Stimulated activated CD4-positive, alpha-beta T cell treated with anti-CD3 and anti-CD28 coated beads, Interleukin-12 subunit alpha, Interleukin-12 subunit beta, amount 100 ng/mL, for 48 hours (primary cell): ENCODE measurements at regions not wholly inside any gene's neighbourhood (a gene's known extent, or its start where the extent isn't known, plus 50 kb on each side); places are given as distances from the start of the nearest gene placed in this dataset.

ENCODE experiments used
- DNase-seq, 3 donors: peaks; one replicate each; pipeline ENCODE4 v3.0.0-alpha.2; 2020; ENCODE audit warnings: low read depth in 2 of 3, low spot score in 1 of 3

DNA sequence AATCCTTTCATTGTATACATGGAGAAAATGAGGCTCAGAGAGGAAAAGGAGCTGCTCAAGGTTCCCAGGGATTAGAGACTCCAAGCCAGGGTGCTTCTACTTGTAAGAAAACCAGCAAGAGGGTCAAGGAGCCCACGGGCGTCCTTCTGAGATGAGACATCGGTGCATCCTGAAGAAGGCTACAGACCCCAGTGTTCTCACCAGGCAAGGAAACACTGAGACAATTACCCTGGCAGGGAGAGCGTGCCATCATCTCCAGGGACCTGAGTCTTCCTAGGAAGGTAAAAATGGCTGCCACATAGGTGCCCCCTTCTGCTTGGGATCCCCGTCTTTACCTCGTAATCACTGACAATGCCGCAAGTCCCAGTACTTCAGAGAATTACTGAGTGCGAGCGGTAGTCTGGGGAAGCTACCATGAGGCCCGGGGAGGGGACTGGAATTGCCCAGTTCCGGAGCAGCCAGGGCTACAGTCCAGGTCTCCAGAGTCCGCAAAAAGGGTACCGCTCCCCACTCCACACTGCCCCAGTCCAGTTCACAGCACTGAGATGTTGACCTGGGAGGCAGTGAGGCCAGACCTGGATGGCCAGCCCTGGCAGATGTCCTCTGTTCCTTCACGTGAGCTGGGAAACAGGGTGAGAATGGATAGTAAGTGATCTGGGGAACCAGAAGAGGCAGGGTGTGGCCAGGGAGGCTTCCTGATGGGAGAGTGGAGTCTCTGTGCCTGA, 164.7 kb upstream of the SMAD3 start:
- no peak for DNase-seq

DNA sequence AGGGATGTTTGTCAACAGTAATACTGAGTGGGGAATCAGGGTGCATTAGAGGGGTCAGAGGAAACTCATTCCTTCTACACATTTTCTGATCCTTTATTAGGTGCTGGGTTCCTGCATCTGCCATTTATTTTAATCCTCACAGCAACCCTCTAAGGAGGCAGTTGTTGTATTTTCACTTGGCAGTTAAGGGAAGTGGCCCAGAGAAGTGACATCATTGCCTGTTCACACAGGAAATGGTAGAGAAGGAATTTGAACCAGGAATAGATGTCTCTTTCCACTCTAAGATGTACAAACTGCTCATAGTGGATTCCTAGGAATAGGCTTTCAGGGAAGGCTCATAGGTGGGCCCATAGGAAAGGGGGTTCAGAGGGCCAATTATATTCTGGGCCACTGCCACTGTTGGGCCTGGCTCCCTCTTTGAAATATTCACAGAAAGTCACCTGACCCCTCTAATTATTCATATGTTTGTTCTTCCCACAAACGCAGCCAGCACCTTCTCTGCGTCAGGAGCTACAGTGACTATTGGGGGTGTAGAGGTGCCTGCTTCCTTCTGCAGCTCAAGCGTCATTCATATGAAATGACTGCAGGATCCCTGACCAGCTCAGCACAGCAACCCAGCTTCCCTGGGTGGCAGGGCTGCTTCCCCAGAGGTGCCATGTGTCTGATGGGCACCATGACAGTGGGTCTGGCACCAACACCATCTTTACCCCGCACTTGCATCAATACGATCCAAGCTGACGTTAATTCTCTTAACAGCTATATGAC, 163.9 kb upstream of the SMAD3 start:
- no peak for DNase-seq

DNA sequence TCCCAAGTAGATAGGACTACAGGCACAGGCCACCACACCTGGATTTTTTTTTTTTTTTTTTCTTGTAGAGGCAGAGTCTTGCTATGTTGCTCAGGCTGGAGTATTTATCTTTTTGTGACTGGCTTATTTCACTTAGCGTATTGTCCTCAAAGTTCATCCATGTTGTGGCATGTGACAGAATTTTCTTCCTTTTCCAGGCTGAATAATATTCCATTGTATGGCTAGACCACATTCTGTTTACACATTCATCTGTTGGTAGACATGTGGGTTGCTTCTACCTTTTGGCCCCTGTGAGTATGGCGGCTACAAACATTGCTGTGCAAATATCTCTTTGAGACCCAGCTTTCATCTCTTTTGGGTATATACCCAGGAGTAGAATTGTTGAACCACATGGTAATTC, 160.2 kb upstream of the SMAD3 start:
- no peak for DNase-seq

DNA sequence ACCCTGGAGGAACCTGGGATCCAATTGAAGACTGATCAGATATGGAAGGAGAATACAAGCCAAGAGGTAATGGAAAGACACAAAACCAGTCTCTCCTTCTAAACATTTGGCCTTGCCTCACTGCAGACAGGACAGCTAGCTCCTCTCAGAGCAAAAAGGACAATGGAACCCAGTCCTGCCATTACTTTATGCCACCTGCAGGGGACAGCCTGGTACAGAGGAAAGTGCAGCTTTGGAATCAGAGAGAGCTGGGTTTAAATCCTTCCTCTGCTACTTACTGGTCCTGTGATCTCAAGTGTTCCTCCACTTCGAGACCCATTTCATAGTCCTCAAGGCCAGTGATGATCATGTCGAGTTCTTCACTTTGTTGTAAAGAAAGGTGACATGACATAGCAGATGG, 159.4 kb upstream of the SMAD3 start:
- DNase-seq = no peak

DNA sequence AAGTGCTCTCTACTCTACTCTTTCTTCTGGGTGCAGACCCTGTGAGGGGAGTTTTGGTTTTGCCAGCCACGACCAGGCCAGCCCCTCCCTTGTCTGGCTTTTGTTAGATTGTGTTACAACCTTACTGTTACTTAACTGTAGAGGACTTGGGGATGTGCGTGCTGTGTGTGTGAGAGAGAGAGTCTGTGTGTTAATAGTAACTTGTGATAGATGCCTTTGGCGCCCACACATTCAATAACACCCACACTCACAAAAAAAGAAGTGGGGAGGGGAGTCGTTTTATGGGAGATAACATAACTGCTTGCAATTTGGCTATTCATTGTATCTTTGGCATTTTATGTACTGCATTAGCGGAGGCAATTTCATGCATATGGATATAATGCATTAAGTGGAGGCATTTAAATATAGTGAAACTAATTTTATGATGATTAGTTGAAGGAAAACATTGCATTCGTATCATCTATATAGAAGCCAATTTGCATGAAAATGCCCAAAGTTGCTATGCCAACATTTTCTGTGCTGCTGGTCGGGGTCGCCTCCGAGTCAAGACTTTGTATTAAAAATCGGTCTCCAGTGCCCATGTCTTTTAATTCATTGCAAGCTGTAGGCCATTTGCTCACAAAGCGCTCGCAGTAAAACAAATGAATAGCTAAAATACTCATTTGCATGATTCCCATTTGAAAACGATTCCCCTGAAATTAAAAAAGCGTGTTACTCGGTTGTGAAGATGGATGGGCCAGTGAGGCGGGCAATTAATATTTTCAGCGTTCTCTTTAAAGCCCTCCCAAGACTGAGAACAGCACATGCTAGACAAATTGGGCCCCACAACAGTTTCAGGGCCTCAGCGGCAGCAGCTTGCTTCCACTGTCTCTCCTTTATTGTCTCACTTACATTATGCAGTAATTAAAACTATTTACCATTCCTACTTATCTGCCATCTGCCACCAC, 158.5 kb upstream of the SMAD3 start:
- no peak for DNase-seq

DNA sequence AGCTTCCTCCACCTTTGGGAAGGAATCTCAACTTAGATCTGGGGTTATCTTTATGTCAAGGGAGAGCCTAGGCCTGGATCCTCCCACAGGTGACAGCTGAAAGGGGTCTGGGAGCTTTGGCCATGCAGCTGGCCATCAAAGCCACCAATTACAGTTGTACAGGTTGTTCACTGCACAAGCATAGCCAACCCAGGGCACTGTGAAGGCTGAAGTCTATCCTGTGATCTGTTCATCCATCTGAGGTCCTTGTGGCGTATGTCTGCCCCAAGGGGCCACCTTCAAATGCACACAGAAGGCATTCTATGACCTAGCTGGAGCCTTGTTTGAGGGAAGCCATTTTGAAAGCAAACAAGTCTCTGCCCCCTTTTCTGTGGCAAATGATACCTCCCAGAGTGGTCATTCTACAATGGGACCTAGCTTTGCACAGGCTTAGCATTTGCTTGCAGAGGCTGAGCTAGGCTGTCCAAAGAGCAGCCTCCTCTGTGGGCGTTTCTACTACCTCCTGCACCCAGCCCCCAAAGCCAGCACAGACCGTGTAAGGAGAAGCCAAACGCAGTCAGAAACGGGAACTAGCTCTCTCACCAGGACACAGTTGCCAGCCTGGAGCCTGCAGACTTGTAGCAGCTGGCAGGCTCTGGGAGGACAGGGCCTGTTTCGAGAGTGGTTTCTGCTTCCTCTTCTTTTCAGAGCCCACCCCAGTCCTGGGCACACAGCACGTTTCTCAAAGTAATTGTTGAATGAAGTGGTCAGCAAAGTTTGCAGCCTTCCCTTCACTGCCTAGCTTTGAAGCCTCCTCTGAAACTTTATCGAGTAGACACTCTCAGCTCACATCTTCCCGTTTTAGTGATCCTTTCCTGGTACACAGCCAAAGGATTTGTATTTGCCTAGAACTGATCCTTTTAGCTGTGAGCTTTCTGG, 157.3 kb upstream of the SMAD3 start:
- no peak for DNase-seq

DNA sequence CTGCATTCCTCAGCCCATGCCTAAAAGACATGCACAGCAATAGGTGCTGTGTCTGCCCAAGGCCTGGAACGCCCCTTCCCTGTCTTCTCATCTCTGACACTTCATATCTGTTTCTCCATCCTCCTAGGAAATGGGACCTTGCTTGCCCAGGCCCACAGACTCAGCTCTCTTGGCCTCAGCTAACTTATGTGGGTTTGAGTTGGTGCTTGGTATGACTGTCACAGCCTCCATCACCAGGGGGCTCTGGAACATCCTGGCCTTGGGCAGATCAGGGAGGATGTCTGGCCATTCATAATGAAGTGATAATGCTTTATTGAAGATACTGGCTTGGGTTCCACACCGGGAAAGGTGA, 156.7 kb upstream of the SMAD3 start:
- no peak for DNase-seq

DNA sequence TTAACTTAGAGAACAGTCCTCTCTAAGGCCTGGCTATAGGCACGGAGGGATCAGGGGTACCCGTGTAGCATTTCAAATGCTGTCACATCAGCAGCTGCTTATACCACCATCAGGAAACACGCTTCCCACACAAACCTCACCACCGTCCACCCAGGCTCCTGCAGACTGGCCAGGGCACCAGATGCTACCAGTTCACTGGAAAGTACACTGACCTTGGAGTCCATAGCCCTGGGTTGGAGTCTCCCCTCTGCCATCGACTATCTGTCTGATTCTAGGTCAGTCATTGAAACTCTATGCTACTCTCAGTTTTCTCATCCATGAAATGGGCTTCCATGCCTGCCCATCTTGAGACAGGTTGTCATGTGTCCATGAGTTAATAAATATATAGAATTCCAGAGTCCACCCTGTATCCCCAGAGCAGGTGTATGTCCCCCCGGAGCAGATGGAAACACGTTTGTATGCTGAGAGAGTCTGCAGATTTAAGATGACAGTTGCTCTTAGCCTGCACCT, 156.0 kb upstream of the SMAD3 start:
- DNase-seq = no peak

DNA sequence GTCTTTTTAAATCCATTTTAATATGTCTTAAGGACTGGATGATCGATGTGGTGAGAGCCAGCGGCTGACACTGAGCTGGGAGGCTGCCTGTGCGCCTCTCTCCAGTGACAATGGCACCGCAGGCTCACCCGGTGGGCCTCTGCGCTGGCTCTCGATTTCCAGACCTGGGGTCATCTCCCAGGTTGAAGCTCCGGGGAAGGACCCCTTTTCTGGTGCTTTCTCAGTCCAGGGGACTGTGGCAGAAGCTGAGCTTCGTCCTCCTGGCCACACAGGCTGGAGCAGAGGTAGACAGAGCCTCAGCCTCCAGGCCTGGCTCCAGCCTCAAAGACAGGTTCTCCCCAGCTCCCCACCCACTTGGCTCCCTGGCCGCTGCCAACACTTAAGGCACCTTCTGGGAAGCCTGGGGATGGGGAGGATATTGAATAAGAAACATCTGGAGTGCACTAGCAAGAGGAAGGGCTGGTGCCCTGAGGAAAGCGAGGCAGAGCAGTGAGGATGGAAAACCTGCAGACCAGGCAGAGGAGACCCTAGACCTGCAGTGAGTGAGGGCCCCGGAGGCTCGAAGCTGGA, 154.2 kb upstream of the SMAD3 start:
- DNase-seq = no peak

DNA sequence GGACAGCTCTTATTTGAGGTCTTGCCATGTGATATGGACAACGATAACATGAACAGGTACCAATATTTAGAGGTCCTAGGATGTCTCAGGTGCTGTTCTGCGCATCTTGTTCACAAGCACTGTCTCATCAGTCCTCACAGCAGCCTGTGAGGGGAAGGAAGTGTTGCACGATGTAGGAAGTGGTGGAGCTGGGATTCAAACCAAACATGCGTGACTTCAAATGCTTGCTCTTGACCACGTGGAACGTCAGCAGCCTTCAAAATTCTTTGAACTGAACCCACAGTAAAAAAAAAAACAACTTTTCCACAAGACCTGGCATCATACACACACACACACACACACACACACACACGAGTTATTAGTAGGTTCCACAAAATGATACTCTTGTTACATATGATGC, 153.4 kb upstream of the SMAD3 start:
- no peak for DNase-seq

DNA sequence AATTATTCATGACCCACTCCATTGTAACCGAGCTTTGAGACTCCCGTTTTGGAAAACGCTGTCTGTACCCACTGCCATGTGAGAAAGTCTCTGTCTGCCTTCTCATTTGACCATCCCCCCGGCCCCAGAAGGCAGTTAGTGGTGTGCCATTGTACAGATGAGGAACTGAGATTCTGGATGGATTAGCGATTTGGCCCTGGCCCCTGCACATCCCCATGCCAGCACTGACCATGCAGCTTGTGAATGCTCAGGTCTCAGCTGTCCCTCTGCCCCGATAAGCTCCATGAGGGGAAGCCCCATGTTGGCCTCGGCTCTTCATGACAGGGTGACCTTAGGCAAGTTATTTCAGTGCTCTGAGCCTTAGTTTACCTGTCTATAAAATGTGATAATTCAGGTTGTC, 153.0 kb upstream of the SMAD3 start:
- DNase-seq = no peak

DNA sequence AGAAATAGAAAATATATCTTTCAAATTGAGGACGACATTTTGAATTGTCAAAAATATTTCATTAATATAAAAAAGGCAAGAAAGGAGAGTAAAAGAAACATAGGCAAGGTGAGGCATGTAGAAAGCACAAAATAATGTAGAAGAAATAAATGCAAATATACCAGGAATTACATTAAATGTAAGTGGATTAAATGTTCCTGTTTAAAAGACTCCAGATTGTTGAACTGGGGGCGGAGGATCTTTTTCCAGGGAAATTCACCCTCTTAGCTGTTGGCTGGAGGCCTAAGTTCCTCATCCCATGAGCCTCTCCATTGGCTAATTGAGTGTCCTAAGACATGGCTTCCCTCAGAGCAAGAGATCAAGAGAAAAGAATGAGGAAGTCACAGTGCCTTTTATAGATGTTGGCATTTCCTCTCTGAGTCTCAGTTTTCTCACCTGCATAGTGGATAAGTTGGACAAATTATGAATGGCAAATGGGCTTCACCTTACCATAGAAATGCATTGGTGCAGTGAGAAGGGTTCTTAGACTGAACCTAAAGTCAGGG, 147.4 kb upstream of the SMAD3 start:
- DNase-seq = no peak

DNA sequence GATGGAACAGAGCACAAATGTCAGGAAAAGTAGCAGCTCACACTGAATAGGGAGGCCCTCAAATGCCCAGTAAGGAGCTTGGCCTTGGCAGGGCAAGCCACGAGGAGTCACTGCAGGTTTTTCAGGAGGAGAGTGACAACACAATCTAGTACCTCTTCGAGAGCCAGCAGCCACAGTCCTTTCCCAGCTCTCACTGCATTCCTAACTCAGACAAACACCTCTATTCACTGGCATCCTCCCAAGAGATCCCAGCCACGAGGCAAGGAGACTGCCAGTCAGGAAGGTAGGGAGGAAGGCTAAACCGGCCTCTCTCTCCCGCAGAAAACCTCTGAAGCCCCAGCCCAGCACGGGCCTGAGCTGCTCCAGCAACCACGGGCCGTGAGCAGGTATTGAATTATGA, 146.0 kb upstream of the SMAD3 start:
- DNase-seq = no peak

DNA sequence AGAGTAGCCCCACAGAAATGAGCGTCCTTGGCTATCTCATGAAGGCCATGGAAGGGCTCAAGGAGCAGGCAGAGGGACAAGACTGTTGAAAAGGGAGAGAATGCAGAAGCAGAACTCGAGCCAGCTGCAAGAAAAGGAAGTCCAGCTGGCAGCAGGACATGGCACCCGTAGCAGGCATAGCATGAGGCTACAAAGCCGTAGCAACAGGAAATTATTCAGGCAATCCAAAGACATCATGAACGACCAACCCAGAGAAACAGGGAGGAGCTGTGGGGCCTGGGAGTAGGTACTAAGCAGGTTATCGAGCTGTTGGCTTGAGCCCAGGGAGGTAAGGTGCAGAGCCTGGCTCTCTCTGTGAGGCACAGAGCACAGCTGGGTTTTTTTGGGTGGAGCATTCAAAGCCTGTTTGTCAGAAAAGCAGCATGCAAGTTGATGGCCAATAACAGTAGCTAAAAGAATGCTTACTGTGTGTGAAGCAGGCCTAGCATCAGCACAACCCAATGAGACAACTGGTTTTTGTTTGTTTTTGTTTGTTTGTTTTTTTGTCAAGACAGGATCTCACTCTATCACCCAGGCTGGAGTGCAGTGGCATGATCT, 144.0 kb upstream of the SMAD3 start:
- DNase-seq = no peak

DNA sequence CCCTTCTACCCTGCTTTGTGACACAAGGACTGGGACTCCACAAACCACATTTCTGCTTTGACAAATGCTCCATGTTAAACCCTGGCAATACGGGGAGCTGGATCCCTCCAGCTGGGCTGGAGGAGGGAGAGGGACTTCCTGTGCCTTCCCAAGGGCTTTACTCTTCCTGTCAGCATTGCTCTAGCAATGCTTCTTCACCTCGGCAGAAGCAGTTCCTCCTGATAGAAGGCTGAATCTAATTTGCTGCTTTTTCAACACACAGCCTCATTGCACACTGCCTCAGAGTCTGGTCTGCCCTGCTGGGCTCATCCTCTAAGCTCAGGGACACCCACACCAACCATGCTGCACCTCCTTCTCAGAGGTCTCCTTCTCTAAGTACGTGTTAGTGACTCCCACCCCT, 142.8 kb upstream of the SMAD3 start:
- DNase-seq = no peak

DNA sequence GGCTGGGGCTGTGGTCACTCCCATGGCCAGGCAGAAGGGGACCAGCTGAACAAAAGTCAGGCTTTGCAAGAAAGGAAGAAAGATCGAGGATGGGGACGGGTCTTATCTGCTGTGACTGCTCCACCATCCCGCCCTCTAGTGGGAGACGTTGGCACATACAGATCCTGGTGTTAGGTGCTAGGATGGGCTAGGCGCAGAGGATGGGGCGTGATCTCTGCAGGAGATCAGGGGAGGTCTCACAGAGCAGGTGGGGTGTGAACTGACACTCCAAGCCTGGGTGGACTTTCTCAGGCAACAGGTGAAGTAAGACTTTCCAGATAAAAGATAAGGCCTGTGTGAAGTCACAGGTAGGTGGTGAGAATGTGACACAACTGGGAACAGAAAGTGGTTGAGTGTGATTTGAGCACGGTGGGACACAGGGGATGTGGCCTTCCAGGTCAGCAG, 141.9 kb upstream of the SMAD3 start:
- peak in 2 of 3 donors; percentile 20 to 37 for DNase-seq

DNA sequence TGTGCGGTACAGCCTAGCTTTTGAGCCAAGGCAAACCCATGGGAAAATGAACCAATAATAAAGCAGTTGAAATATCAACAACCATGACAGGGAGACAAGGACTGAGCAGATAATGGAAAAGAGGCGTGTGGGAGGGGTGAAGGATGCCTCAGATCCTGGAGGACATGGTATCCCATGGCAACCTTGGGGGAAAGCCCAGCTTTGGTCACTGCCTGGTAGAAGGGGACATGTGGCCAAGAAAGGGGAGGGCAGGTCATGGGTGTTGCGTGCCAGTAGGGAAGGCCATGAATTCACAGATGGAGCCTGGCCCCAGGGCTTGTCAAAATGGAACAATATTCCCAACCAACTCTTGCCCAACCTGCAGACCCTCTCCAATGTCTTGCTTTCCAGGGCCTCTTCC, 140.5 kb upstream of the SMAD3 start:
- no peak for DNase-seq

DNA sequence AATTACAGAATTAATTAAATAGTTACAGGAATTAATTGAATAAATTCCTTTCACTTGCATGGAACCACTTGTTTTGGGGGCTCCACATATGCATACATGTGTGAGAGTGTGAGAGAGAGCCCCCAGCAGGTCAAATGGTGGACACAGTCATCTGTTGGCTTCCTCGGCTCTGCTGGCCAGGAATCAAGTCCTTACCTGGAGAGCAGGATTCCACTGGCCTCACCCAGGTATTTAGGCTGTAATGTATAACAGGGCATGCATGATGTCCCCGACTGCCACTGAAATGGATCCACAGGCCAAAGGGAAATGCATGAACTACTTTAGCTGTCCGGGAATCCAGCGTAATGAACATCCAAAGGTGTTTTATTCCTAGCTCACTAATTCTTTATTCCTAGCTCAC, 139.7 kb upstream of the SMAD3 start:
- DNase-seq = no peak
